A673 (cell line): ENCODE measurements at regions not wholly inside any gene's neighbourhood (a gene's known extent, or its start where the extent isn't known, plus 50 kb on each side); places are given as distances from the start of the nearest gene placed in this dataset.

Experiments
- CTCF ChIP-seq: fragments of 300-800, 200-600 bp; sonication (generic); conservative IDR thresholded peaks from 2 replicates; pipeline ENCODE4 v1.5.1; 2017; ENCODE audit warnings: low read depth, mild to moderate bottlenecking, antibody characterized with exemption, low read length, moderate library complexity, mixed read lengths
- EZH2 ChIP-seq: fragments of 200-600 bp; sonication (generic); IDR thresholded peaks from 2 replicates; pipeline ENCODE4 v1.6.1; 2017; ENCODE audit warnings: borderline replicate concordance, low read depth, mild to moderate bottlenecking, mixed read lengths, antibody characterized with exemption, low read length; ENCODE audit not compliant: poor library complexity, severe bottlenecking

GRCh38 chr3:35505772-35506171 is 133.6 kb upstream of the ARPP21 start:
- TF ChIP-seq EZH2 (no peak), CTCF (no peak)
